Right renal cortex interstitium (tissue), 3 donors: ENCODE measurements at regions not wholly inside any gene's neighbourhood (a gene's known extent, or its start where the extent isn't known, plus 50 kb on each side); places are given as distances from the start of the nearest gene placed in this dataset.
"Not testable (repeated sequence)": the region's sequence is repeated elsewhere in the genome, so short reads cannot be mapped to it uniquely, and the experiment has no call there.

Experiments used
- DNase-seq, 3 donors: peaks; one replicate each; pipeline ENCODE4 v3.0.0-alpha.2; 2013; ENCODE audit warnings: low read depth in 3 of 3, low spot score in 2 of 3

GRCh38 chr14:82011460-82011859, 477.8 kb upstream of the SEL1L start:
- no peak for DNase-seq

GRCh38 chr14:82029038-82029437, 495.4 kb upstream of the SEL1L start:
- DNase-seq, result no peak

GRCh38 chr14:82035397-82035796, 501.7 kb upstream of the SEL1L start:
- DNase-seq, result no peak

GRCh38 chr14:82038066-82038465, 504.4 kb upstream of the SEL1L start:
- DNase-seq, result not testable (repeated sequence)

GRCh38 chr14:82045339-82045738, 511.7 kb upstream of the SEL1L start:
- DNase-seq, result no peak

- DNase-seq, result no peak
Measured at GRCh38 chr14:82046512-82047226, 513.0 kb upstream of the SEL1L start.

GRCh38 chr14:82047777-82048470, 514.3 kb upstream of the SEL1L start:
- DNase-seq, result no peak

GRCh38 chr14:82052778-82053177, 519.1 kb upstream of the SEL1L start:
- no peak for DNase-seq

GRCh38 chr14:82055515-82056115, 522.0 kb upstream of the SEL1L start:
- no peak for DNase-seq

GRCh38 chr14:82060219-82060618, 526.6 kb upstream of the SEL1L start:
- no peak for DNase-seq

- no peak for DNase-seq
Measured at GRCh38 chr14:82067221-82067875, 533.7 kb upstream of the SEL1L start.

GRCh38 chr14:82070040-82070439, 536.4 kb upstream of the SEL1L start:
- no peak for DNase-seq

- DNase-seq, result no peak
Measured at GRCh38 chr14:82070753-82071152, 537.1 kb upstream of the SEL1L start.

GRCh38 chr14:82073547-82073946, 539.9 kb upstream of the SEL1L start:
- no peak for DNase-seq

- peak; percentile 41 to 68 (median 42) for DNase-seq
Measured at GRCh38 chr14:82075566-82075965, 541.9 kb upstream of the SEL1L start.

- DNase-seq, result no peak
Measured at GRCh38 chr14:82079553-82079952, 545.9 kb upstream of the SEL1L start.

GRCh38 chr14:82080370-82080769, 546.7 kb upstream of the SEL1L start:
- DNase-seq, result no peak

- DNase-seq, result no peak
Measured at GRCh38 chr14:82084813-82085212, 551.2 kb upstream of the SEL1L start.

GRCh38 chr14:82091097-82091496, 557.4 kb upstream of the SEL1L start:
- DNase-seq, result no peak

GRCh38 chr14:82094829-82095345, 561.2 kb upstream of the SEL1L start:
- DNase-seq, result no peak

- DNase-seq, result no peak
Measured at GRCh38 chr14:82104013-82104412, 570.4 kb upstream of the SEL1L start.
